Coronary artery (tissue), 2 donors: ENCODE measurements at regions not wholly inside any gene's neighbourhood (a gene's known extent, or its start where the extent isn't known, plus 50 kb on each side); places are given as distances from the start of the nearest gene placed in this dataset.

Source experiments
- DNase-seq: peaks from one replicate; pipeline ENCODE4 v3.0.0-alpha.2; 2017; ENCODE audit warnings: low spot score
- H3K27ac ChIP-seq, 2 donors: fragments of 200-600 bp; sonication (generic); one replicate each; pipeline ENCODE4 v1.5.1; 2016 to 2019
- H3K4me3 ChIP-seq: fragments of 200-600 bp; sonication (generic); 2 replicates; pipeline ENCODE4 v1.5.1; 2016; ENCODE audit warnings: mild to moderate bottlenecking, moderate library complexity
- TF ChIP-seq, protein P1 (sequence below): fragments of 200-600 bp; sonication (generic); IDR thresholded peaks from one replicate; pipeline ENCODE4 v1.5.1; 2019; ENCODE audit warnings: antibody characterized with exemption

- no peak overlapping the region for H3K4me3 ChIP-seq
- no peak for DNase-seq
- H3K27ac ChIP-seq, result no peak overlapping the region
- TF ChIP-seq, protein P1, sequence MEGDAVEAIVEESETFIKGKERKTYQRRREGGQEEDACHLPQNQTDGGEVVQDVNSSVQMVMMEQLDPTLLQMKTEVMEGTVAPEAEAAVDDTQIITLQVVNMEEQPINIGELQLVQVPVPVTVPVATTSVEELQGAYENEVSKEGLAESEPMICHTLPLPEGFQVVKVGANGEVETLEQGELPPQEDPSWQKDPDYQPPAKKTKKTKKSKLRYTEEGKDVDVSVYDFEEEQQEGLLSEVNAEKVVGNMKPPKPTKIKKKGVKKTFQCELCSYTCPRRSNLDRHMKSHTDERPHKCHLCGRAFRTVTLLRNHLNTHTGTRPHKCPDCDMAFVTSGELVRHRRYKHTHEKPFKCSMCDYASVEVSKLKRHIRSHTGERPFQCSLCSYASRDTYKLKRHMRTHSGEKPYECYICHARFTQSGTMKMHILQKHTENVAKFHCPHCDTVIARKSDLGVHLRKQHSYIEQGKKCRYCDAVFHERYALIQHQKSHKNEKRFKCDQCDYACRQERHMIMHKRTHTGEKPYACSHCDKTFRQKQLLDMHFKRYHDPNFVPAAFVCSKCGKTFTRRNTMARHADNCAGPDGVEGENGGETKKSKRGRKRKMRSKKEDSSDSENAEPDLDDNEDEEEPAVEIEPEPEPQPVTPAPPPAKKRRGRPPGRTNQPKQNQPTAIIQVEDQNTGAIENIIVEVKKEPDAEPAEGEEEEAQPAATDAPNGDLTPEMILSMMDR, result no peak
These were observed 307.8 kb downstream of the GPR37 start for GRCh38 chr7:124457841-124458240.

DNA sequence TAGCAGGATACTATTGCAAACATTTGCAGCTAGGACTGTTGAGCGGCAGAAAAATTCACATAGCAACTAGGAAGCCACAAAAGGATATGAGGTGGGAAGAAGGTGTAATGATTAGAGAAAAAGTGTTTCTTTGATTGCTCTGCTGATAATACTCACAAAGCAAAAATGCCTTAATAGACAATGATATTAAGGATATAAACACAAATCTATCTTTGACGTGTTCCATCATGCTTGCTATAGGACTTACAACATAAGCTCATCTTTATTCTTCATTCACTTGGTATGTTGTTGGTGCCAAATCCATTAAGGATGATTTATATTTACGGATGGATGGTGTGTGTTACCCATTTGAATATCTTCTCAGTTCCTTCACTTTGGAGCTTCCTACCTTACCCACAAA lies 309.3 kb downstream of the GPR37 start:
- no peak for DNase-seq
- TF ChIP-seq, protein P1, result no peak
- no peak overlapping the region for H3K27ac ChIP-seq
- no peak overlapping the region for H3K4me3 ChIP-seq

DNA sequence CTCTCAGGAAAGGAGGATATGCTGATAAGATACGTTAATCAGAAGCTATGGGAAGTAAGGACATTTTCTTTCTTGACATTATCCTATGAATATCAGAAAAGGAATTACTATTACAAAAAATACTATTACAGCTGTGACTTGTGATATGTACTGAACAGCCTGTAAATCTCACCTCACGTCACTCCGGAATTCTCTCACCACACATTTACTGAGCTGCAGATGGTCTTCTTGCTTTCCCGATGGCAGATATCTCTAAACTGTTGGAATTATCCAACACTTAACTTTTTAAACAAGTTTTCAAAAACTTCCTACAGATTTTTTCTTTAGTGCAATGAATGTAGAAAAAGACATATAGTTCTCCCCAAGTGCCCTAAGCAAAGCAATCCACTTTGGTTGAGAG lies 313.4 kb downstream of the GPR37 start:
- no peak overlapping the region for H3K27ac ChIP-seq
- H3K4me3 ChIP-seq, result no peak overlapping the region
- TF ChIP-seq, protein P1, result no peak
- DNase-seq, result no peak

- Histone ChIP-seq H3K27ac (no peak overlapping the region), H3K4me3 (no peak overlapping the region)
- DNase-seq, result no peak
- TF ChIP-seq, protein P1, result no peak
These were observed 315.7 kb downstream of the GPR37 start for GRCh38 chr7:124449896-124450295.

- TF ChIP-seq, protein P1, result no peak
- DNase-seq, result no peak
- no peak overlapping the region for H3K27ac ChIP-seq
- H3K4me3 ChIP-seq, result no peak overlapping the region
These were observed 320.7 kb downstream of the GPR37 start for GRCh38 chr7:124444696-124445480.

- Histone ChIP-seq H3K27ac (no peak overlapping the region), H3K4me3 (no peak overlapping the region)
- TF ChIP-seq, protein P1, result no peak
- DNase-seq, result no peak
These were observed 321.8 kb downstream of the GPR37 start for GRCh38 chr7:124443762-124444161.

- no peak overlapping the region for H3K27ac ChIP-seq
- no peak overlapping the region for H3K4me3 ChIP-seq
- TF ChIP-seq, protein P1, result no peak
- no peak for DNase-seq
These were observed 325.5 kb downstream of the GPR37 start for GRCh38 chr7:124440081-124440480.
